ENCODE measurements at regions not wholly inside any gene's neighbourhood (a gene's known extent, or its start where the extent isn't known, plus 50 kb on each side); places are given as distances from the start of the nearest gene placed in this dataset.

GRCh38 chr7:70894799-70895198 is 237.1 kb upstream of the GALNT17 start:
- no peak for TF ChIP-seq EZH2 (IDR thresholded peaks at IDR 0.05)
- TF ChIP-seq POLR2AphosphoS5 (IDR thresholded peaks at IDR 0.05; ENCODE audit: borderline replicate concordance, low read depth, low read length) = no peak
- no peak for TF ChIP-seq FOXP2 (optimal IDR thresholded peaks at IDR 0.05; ENCODE audit: control extremely low read depth, extremely low read length, insufficient read depth)

All from SK-N-MC (cell line).